SH-SY5Y (cell line): ENCODE measurements at regions not wholly inside any gene's neighbourhood (a gene's known extent, or its start where the extent isn't known, plus 50 kb on each side); places are given as distances from the start of the nearest gene placed in this dataset.

Experiments used
- GATA2 ChIP-seq: IDR thresholded peaks from 2 replicates; pipeline ENCODE4 v1.6.1; 2011; ENCODE audit warnings: mild to moderate bottlenecking, low read depth, low read length
- GATA3 ChIP-seq: IDR thresholded peaks from 2 replicates; pipeline ENCODE4 v1.6.1; 2011; ENCODE audit warnings: low read depth, mild to moderate bottlenecking, low read length, moderate library complexity

- no peak for TF ChIP-seq GATA2
- no peak for TF ChIP-seq GATA3
Measured at GRCh38 chr10:121237718-121238117, 360.5 kb downstream of the FGFR2 start.

GRCh38 chr10:121240011-121240410 lies 358.2 kb downstream of the FGFR2 start:
- TF ChIP-seq GATA3 (no peak), GATA2 (no peak)

DNA sequence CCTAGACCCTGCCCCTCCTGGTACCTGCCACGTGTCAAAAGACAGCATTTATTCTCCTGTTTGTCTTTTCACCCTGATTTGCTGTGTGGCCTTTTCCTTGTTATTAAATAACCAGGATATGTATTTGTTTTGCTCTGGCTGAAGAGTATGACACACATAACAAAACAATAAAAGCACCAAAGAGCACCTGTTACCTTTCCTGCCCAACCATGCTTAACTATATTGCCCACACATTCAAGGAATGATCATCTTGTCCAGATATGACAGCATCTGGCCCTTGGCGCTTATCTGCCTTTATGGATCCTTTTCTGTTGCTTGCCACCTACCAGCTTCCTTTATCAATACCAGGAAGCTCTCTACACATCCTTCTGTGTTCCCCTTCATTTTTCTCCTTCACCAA lies 357.7 kb downstream of the FGFR2 start:
- TF ChIP-seq GATA2 (no peak), GATA3 (no peak)

DNA sequence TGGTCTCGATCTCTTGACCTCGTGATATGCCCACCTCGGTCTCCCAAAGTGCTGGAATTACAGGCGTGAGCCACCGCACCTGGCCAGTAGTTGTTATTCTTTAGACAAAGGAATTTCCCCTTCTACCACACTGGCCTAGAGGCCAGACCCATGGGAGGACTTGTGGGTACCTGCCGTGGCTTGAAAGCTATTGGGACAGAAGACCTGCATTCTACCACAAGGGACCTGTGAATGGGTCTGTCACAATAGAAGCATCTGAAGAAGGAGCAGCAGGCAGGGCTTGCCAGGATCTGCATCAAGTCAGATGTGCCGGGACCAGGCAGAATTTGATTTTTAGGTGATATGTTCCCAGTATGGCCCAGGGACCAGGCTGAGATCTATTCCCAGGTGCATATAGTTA lies 356.9 kb downstream of the FGFR2 start:
- TF ChIP-seq GATA3 (no peak), GATA2 (no peak)

- no peak for TF ChIP-seq GATA3
- no peak for TF ChIP-seq GATA2
Measured at GRCh38 chr10:121242741-121243608, 355.3 kb downstream of the FGFR2 start.

- no peak for TF ChIP-seq GATA2
- no peak for TF ChIP-seq GATA3
Measured at GRCh38 chr10:121243609-121244241, 354.5 kb downstream of the FGFR2 start.

DNA sequence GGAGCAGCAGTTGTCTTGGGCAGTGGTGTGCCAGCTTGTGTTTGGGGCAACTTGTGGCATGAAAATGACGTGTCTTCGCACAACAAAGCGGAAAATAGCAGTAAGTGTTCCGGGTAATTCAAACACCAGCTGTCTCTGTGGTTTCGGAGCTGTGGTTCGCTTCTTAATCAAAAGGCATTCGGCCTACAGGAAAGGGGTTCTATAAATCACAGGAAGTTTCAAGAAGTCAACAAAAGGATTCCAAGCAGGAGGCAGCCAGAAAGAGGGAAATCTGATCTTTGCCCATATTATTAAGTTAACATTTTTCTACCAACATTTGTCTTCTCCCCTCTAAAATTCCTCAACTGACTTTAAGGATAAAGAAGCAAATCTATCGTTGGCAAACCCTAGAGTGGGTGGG lies 353.4 kb downstream of the FGFR2 start:
- TF ChIP-seq GATA3 (no peak), GATA2 (no peak)

DNA sequence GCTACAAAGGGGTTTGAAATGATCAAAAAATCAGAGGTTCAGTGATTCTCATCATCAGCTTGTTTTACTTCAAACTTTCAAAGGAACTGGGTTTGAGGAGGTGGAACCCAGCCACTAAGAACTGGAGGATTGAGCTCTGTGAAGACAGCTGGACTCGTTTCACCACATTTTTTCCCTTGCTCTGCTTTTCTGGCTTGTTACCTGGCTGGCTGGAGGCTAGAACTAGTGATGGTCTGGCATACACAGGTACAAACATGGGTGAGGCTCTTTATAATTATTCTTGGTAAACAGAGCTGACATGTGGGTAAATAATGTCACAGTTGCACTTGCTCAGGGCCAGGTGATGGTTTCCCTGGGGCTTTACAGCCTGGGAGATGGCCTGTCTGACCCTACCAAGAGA lies 352.5 kb downstream of the FGFR2 start:
- TF ChIP-seq GATA2 (no peak), GATA3 (no peak)

- no peak for TF ChIP-seq GATA3
- TF ChIP-seq GATA2 = no peak
Measured at GRCh38 chr10:121248266-121248665, 350.0 kb downstream of the FGFR2 start.

GRCh38 chr10:121250995-121251764 lies 347.1 kb downstream of the FGFR2 start:
- TF ChIP-seq GATA2 (no peak), GATA3 (no peak)

DNA sequence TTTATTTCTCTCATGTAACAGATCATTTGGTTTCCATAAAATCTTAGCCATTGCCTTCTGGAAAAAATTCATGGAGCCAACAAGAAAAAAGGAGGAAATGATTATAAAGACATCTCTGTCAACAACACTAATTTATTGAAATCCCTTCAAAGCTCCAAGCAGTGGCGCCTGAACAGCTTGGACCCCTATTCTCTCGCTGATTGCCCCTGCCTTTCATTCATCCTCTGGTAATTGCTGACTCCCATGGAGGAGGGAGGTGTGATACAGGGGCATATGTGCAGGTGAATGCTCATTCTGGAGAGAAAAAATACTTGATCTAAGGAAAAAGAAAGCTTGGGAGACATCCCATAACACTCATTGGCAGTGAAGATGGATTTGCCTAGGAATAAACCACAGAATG lies 345.5 kb downstream of the FGFR2 start:
- TF ChIP-seq GATA2 (no peak), GATA3 (no peak)

DNA sequence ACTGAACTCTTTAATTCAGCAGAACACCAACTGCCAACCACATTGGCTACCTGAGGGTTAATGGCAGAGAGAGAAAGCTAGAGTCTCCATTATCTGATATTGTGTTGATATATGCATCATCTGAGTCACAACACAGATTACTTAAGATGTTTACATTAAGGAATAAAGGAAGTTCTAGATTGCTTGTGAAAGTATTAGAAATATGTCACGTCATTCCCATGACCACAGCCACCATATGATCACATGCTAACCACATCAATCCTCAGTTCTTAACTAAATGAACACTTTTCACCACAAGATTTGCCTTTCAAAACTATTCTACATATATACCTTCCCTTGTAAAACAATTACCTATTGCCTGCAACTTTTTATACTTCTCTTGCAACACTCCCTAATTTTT lies 337.9 kb downstream of the FGFR2 start:
- TF ChIP-seq GATA2 (no peak), GATA3 (no peak)

GRCh38 chr10:121261665-121262064 lies 336.6 kb downstream of the FGFR2 start:
- TF ChIP-seq GATA3 = no peak
- no peak for TF ChIP-seq GATA2

DNA sequence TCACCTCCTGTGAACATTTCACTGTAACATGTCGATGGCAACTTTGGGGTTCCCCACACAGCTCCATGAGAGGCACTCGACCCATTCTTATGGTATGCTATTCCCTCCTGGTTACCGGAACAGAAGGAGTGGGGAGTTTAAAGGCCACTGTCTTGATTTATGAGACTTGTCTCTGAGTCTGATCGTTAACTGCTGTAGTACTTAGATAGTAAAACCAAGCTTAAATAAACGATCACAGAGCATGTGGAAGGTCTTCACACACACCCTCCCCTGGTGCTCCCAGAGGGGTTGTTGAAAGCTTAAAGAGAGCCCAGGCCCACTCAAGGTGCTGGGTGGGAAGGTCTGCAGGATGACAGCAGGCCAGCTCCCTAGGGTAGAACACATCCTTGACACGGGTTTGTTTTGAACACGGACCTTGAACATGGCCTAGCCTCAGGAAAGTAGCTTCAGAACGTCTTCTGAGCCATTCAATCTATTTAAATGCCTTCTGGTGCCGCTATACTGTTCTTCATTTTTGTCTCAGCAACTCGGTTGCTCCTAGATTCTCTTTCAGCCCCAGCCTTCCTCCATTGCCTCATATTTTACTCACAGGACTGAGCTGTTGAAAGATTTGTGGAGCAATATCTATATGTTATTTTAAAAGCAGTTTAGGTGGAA lies 335.3 kb downstream of the FGFR2 start:
- no peak for TF ChIP-seq GATA3
- TF ChIP-seq GATA2 = no peak
